Loucy (cell line): ENCODE measurements at regions not wholly inside any gene's neighbourhood (a gene's known extent, or its start where the extent isn't known, plus 50 kb on each side); places are given as distances from the start of the nearest gene placed in this dataset.

Source experiments
- CTCF ChIP-seq: fragments of 200-600 bp; sonication (generic); conservative IDR thresholded peaks from 2 replicates; pipeline ENCODE4 v1.5.1; 2014; ENCODE audit warnings: mild to moderate bottlenecking, antibody characterized with exemption, low read length
- EZH2phosphoT487 ChIP-seq: fragments of 200-600 bp; IDR thresholded peaks from 2 replicates; pipeline ENCODE4 v1.6.1; 2018; ENCODE audit warnings: antibody characterized with exemption, mild to moderate bottlenecking, moderate library complexity, borderline replicate concordance

DNA sequence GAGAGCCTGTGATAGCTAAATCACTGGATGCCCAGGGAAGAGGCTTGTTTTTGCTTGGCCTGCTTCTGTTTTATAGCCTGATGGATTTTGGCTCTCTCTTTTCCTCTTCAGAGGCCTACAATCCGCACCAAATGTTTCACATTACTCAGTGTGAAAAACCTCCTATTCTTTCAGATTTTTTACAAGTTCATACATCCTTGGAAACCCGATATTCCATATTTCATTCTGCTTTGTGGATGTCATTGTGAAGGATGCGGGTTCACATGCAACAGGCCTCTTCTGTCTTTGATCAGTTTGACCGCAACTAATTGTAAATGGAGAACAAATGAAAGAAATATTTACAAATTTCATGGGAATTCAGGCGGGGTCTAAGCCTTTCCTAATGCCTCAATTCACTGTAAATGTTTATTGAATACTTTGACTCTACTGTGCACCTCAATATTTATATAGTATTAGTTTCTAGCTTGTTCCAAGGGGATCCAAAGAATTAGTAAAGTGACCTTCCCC lies 269.9 kb downstream of the DMRT2 start:
- no peak for TF ChIP-seq CTCF
- no peak for TF ChIP-seq EZH2phosphoT487
